GM21528 (cell line): ENCODE measurements at regions not wholly inside any gene's neighbourhood (a gene's known extent, or its start where the extent isn't known, plus 50 kb on each side); places are given as distances from the start of the nearest gene placed in this dataset.

Experiments
- ATAC-seq: cut with Tn5 transposase; IDR thresholded peaks from one replicate; pipeline ENCODE4 v1.9.1; 2021; ENCODE audit warnings: mild to moderate bottlenecking, moderate library complexity; ENCODE audit not compliant: unreplicated experiment, low FRiP score

- no peak for ATAC-seq
These were observed 400.0 kb upstream of the C2CD4B start for GRCh38 chr15:62564886-62565633.

- no peak for ATAC-seq
These were observed 400.5 kb upstream of the C2CD4B start for GRCh38 chr15:62565634-62566026.

- ATAC-seq = no peak
These were observed 401.2 kb upstream of the C2CD4B start for GRCh38 chr15:62566248-62566647.

GRCh38 chr15:62567501-62567900 lies 402.4 kb upstream of the C2CD4B start:
- ATAC-seq = no peak

GRCh38 chr15:62568004-62568403 lies 402.9 kb upstream of the C2CD4B start:
- no peak for ATAC-seq

- no peak for ATAC-seq
These were observed 403.6 kb upstream of the C2CD4B start for GRCh38 chr15:62568702-62569101.

- no peak for ATAC-seq
These were observed 404.6 kb upstream of the C2CD4B start for GRCh38 chr15:62569460-62570404.

GRCh38 chr15:62570405-62570783 lies 405.3 kb upstream of the C2CD4B start:
- ATAC-seq = no peak

GRCh38 chr15:62571072-62571471 lies 406.0 kb upstream of the C2CD4B start:
- ATAC-seq = no peak

GRCh38 chr15:62572797-62573196 lies 407.7 kb upstream of the C2CD4B start:
- ATAC-seq = no peak

- ATAC-seq = no peak
These were observed 408.8 kb upstream of the C2CD4B start for GRCh38 chr15:62573876-62574275.

GRCh38 chr15:62578546-62578945 lies 413.5 kb upstream of the C2CD4B start:
- ATAC-seq = no peak

- no peak for ATAC-seq
These were observed 413.9 kb upstream of the C2CD4B start for GRCh38 chr15:62578960-62579359.

GRCh38 chr15:62579842-62580241 lies 414.8 kb upstream of the C2CD4B start:
- ATAC-seq = no peak

- ATAC-seq = no peak
These were observed 417.5 kb upstream of the C2CD4B start for GRCh38 chr15:62582580-62582979.

GRCh38 chr15:62584301-62585235 lies 419.5 kb upstream of the C2CD4B start:
- ATAC-seq = no peak

- no peak for ATAC-seq
These were observed 424.0 kb upstream of the C2CD4B start for GRCh38 chr15:62588938-62589670.

GRCh38 chr15:62591842-62592838 lies 427.1 kb upstream of the C2CD4B start:
- no peak for ATAC-seq

- ATAC-seq = no peak
These were observed 427.8 kb upstream of the C2CD4B start for GRCh38 chr15:62592920-62593319.
